Keratinocyte (primary cell): ENCODE measurements at regions not wholly inside any gene's neighbourhood (a gene's known extent, or its start where the extent isn't known, plus 50 kb on each side); places are given as distances from the start of the nearest gene placed in this dataset.

Experiments used
- DNase-seq: peaks from one replicate; pipeline ENCODE4 v3.0.0-alpha.2; 2011; ENCODE audit warnings: low read depth, missing footprints, low spot score
- FAIRE-seq: peaks from 2 replicates; lab custom pipeline; 2011; peaks lifted over from hg19 to GRCh38; lab: Jason Lieb, UNC
- H2AFZ ChIP-seq: 2 replicates; pipeline ENCODE4 v1.6.0; 2012; ENCODE audit warnings: low read length, control low read depth, inconsistent platforms; ENCODE audit not compliant: control insufficient read depth
- H3K27ac ChIP-seq: 2 replicates; pipeline ENCODE4 v1.5.1; 2011; ENCODE audit warnings: low read length; ENCODE audit not compliant: control insufficient read depth, insufficient read depth
- H3K27me3 ChIP-seq: 3 replicates; pipeline ENCODE4 v1.6.0; 2011; ENCODE audit warnings: low read length; ENCODE audit not compliant: control insufficient read depth, insufficient read depth; ENCODE audit errors: extremely low read depth
- H3K36me3 ChIP-seq, 2 experiments: 2 replicates in 1 of 2; 3 replicates in 1 of 2; pipeline ENCODE4 v1.5.1; 2011; ENCODE audit warnings: low read length in 2 of 2, mild to moderate bottlenecking in 1 of 2; ENCODE audit not compliant: control insufficient read depth in 2 of 2, insufficient read depth in 2 of 2; ENCODE audit errors: extremely low read depth in 1 of 2
- H3K4me1 ChIP-seq: 3 replicates; pipeline ENCODE4 v1.5.1; 2011; ENCODE audit warnings: low read length; ENCODE audit not compliant: control insufficient read depth, insufficient read depth; ENCODE audit errors: extremely low read depth
- H3K4me2 ChIP-seq: 3 replicates; pipeline ENCODE4 v1.6.0; 2011; ENCODE audit warnings: low read depth, low read length; ENCODE audit not compliant: control insufficient read depth, insufficient read depth; ENCODE audit errors: extremely low read depth
- H3K4me3 ChIP-seq, 3 experiments: fragments of 200-600 bp in 1 of 3; sonication (generic) in 1 of 3; 2 replicates in 2 of 3; 3 replicates in 1 of 3; pipeline ENCODE4 v1.5.1; 2011 to 2016; ENCODE audit warnings: low read length in 3 of 3, mild to moderate bottlenecking in 3 of 3, control low read depth in 2 of 3, inconsistent platforms in 1 of 3, low read depth in 1 of 3, mixed read lengths in 1 of 3, mixed run types in 1 of 3, moderate library complexity in 1 of 3; ENCODE audit not compliant: control insufficient read depth in 2 of 3, insufficient read depth in 2 of 3; ENCODE audit errors: extremely low read depth in 1 of 3
- H3K79me2 ChIP-seq: 2 replicates; pipeline ENCODE4 v1.6.0; 2012; ENCODE audit warnings: low read length; ENCODE audit not compliant: control insufficient read depth, insufficient read depth
- H3K9ac ChIP-seq: 3 replicates; pipeline ENCODE4 v1.6.0; 2011; ENCODE audit warnings: low read length; ENCODE audit not compliant: control insufficient read depth, insufficient read depth; ENCODE audit errors: extremely low read depth
- H3K9me1 ChIP-seq: 3 replicates; pipeline ENCODE4 v1.6.0; 2011; ENCODE audit warnings: low read length; ENCODE audit not compliant: control insufficient read depth, insufficient read depth; ENCODE audit errors: extremely low read depth
- H3K9me3 ChIP-seq: 2 replicates; pipeline ENCODE4 v1.5.1; 2012; ENCODE audit warnings: low read depth, low read length; ENCODE audit not compliant: control insufficient read depth
- H4K20me1 ChIP-seq: 3 replicates; pipeline ENCODE4 v1.6.0; 2011; ENCODE audit warnings: low read length; ENCODE audit not compliant: control insufficient read depth, insufficient read depth; ENCODE audit errors: extremely low read depth
- CTCF ChIP-seq, 3 experiments: IDR thresholded peaks in 1 of 3; conservative IDR thresholded peaks in 1 of 3; optimal IDR thresholded peaks in 1 of 3; 2 replicates in 2 of 3; 3 replicates in 1 of 3; pipeline versions ENCODE3 to v1.5.1; 2011; ENCODE audit warnings: low read length in 3 of 3, mild to moderate bottlenecking in 3 of 3, moderate library complexity in 2 of 3, control low read depth in 1 of 3, inconsistent platforms in 1 of 3; ENCODE audit not compliant: insufficient read depth in 2 of 3; ENCODE audit errors: extremely low read depth in 1 of 3
- EZH2 ChIP-seq: IDR thresholded peaks from one replicate; pipeline ENCODE4 v1.6.1; 2012; ENCODE audit warnings: inconsistent platforms, mild to moderate bottlenecking, low read length, moderate library complexity
- dilution Hi-C: fragments of 300-500 bp; cut with MboI; formaldehyde crosslinking; loops from one replicate; pipeline ENCODE4 v1.7.0; 2020; ENCODE audit warnings: low sequenced_read_pairs; ENCODE audit not compliant: extremely low pct_ligation_motif_present

GRCh38 chr4:106551724-106552123, 183.1 kb upstream of the GIMD1 start:
- dilution Hi-C loops: no loop called here
- FAIRE-seq: no peak
- H3K9me1 ChIP-seq: no peaks in the 10 kb centered on the region

DNA sequence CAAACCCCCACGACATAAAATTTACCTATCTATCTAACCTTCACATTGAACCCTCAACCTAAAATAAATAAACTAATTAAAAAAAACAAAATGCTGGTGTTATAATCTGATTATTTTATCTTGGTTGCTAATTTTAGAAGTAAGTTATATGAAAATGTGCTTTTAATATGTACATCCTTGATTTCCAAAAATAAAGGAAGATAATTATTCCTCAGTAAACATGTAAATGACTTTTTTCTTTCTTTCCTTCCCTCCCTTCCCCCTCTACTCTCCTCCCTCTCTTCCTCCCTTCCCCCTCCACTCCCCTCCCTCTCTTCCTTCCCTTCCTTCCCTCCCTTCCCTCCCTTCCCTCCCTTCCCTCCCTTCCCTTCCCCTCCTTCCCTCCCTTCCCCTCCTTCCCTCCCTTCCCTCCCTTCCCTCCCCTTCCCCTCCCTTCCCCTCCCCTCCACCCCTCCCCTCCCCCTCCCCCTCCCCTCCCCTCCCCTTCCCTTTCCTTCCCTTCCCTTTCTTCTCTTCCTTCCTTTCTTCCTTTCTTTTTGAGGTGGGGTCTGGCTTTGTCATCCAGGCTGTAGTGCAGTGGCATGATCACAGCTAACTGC, 180.0 kb upstream of the GIMD1 start:
- no peak overlapping the region for H2AFZ ChIP-seq
- no peak for FAIRE-seq
- H3K4me2 ChIP-seq: no peak overlapping the region

More at GRCh38 chr4:106551724-106552123, 183.1 kb upstream of the GIMD1 start:
- Histone ChIP-seq H3K4me2 (no peak overlapping the region), H3K9me3 (no peaks in the 10 kb centered on the region), H3K27me3 (no peaks in the 10 kb centered on the region), H3K4me3 (no peak overlapping the region), H3K27ac (no peak overlapping the region), H3K79me2 (no peaks in the 10 kb centered on the region), H3K9ac (no peak overlapping the region), H2AFZ (no peak overlapping the region), H3K4me1 (no peaks in the 10 kb centered on the region), H3K36me3 (no peaks in the 10 kb centered on the region), H4K20me1 (no peaks in the 10 kb centered on the region)
- no peak for TF ChIP-seq CTCF (optimal IDR thresholded peaks at IDR 0.05 in 1 of 3, IDR thresholded peaks at IDR 0.05 in 1 of 3, conservative IDR thresholded peaks at IDR 0.05 in 1 of 3; ENCODE audit: extremely low read depth in 1 of 3, insufficient read depth in 2 of 3, low read length in 3 of 3)
- DNase-seq: no peak

More for the DNA sequence above, 180.0 kb upstream of the GIMD1 start:
- dilution Hi-C loops: no loop called here
- H3K9ac ChIP-seq: no peak overlapping the region
- H3K27ac ChIP-seq: no peak overlapping the region
- H3K79me2 ChIP-seq: no peaks in the 10 kb centered on the region
- H3K9me3 ChIP-seq: no peaks in the 10 kb centered on the region
- DNase-seq: no peak
- H3K9me1 ChIP-seq: no peaks in the 10 kb centered on the region
- no peak for TF ChIP-seq CTCF (optimal IDR thresholded peaks at IDR 0.05 in 1 of 3, IDR thresholded peaks at IDR 0.05 in 1 of 3, conservative IDR thresholded peaks at IDR 0.05 in 1 of 3; ENCODE audit: extremely low read depth in 1 of 3, insufficient read depth in 2 of 3, low read length in 3 of 3)
- no peak for TF ChIP-seq EZH2
- no peaks in the 10 kb centered on the region for H4K20me1 ChIP-seq
- H3K4me1 ChIP-seq: no peaks in the 10 kb centered on the region
- no peak overlapping the region for H3K4me3 ChIP-seq
- no peaks in the 10 kb centered on the region for H3K27me3 ChIP-seq
- no peaks in the 10 kb centered on the region for H3K36me3 ChIP-seq
